Type B pancreatic cell (in vitro differentiated cells): ENCODE measurements at regions not wholly inside any gene's neighbourhood (a gene's known extent, or its start where the extent isn't known, plus 50 kb on each side); places are given as distances from the start of the nearest gene placed in this dataset.

ENCODE experiments used
- DNase-seq: peaks from one replicate; pipeline ENCODE4 v3.0.0; 2021; ENCODE audit warnings: mixed read lengths; ENCODE audit not compliant: unreplicated experiment; ENCODE audit errors: extremely low spot score
- H3K27ac Mint-ChIP-seq: 2 replicates; pipeline ENCODE4 v1.8.0; 2021; ENCODE audit warnings: mild to moderate bottlenecking, mixed read lengths
- H3K27me3 Mint-ChIP-seq: 2 replicates; pipeline ENCODE4 v1.8.0; 2021; ENCODE audit warnings: mixed read lengths
- H3K36me3 Mint-ChIP-seq: 2 replicates; pipeline ENCODE4 v1.8.0; 2021; ENCODE audit warnings: mixed read lengths
- H3K4me1 Mint-ChIP-seq: one replicate; pipeline ENCODE4 v1.8.0; 2021; ENCODE audit warnings: mixed read lengths; ENCODE audit not compliant: unreplicated experiment
- H3K4me3 Mint-ChIP-seq: 2 replicates; pipeline ENCODE4 v1.8.0; 2021; ENCODE audit warnings: mild to moderate bottlenecking, mixed read lengths
- H3K9me3 Mint-ChIP-seq: 2 replicates; pipeline ENCODE4 v1.8.0; 2021; ENCODE audit warnings: mixed read lengths
- CTCF ChIP-seq: fragments of 200-600 bp; sonication (generic); conservative IDR thresholded peaks from 2 replicates; pipeline ENCODE4 v1.5.0; 2021; ENCODE audit warnings: antibody characterized with exemption, mild to moderate bottlenecking

GRCh38 chr21:35677298-35677841, 383.0 kb downstream of the SETD4 start:
- H3K27ac Mint-ChIP-seq, result no peak overlapping the region
- H3K4me3 Mint-ChIP-seq, result no peak overlapping the region
- H3K4me1 Mint-ChIP-seq, result peaks cover 8% of the 10 kb centered on the region
- peaks cover 26% of the 10 kb centered on the region for H3K27me3 Mint-ChIP-seq
- no peak for TF ChIP-seq CTCF
- peaks cover 5% of the 10 kb centered on the region for H3K9me3 Mint-ChIP-seq
- DNase-seq, result no peak
- no peaks in the 10 kb centered on the region for H3K36me3 Mint-ChIP-seq

GRCh38 chr21:35674895-35675470, 385.3 kb downstream of the SETD4 start:
- no peak overlapping the region for H3K27ac Mint-ChIP-seq
- peaks cover 26% of the 10 kb centered on the region for H3K27me3 Mint-ChIP-seq
- H3K9me3 Mint-ChIP-seq, result peaks cover 5% of the 10 kb centered on the region
- no peak for DNase-seq
- H3K36me3 Mint-ChIP-seq, result no peaks in the 10 kb centered on the region
- H3K4me1 Mint-ChIP-seq, result peaks cover 8% of the 10 kb centered on the region
- no peak for TF ChIP-seq CTCF
- H3K4me3 Mint-ChIP-seq, result no peak overlapping the region

- H3K27me3 Mint-ChIP-seq, result peaks cover 23% of the 10 kb centered on the region
- TF ChIP-seq CTCF, result no peak
- no peaks in the 10 kb centered on the region for H3K36me3 Mint-ChIP-seq
- no peak overlapping the region for H3K27ac Mint-ChIP-seq
- no peak for DNase-seq
- H3K4me1 Mint-ChIP-seq, result peaks cover 8% of the 10 kb centered on the region
- H3K9me3 Mint-ChIP-seq, result peaks cover 5% of the 10 kb centered on the region
- no peak overlapping the region for H3K4me3 Mint-ChIP-seq
These were observed 386.1 kb downstream of the SETD4 start for GRCh38 chr21:35674091-35674671.

- TF ChIP-seq CTCF, result no peak
- no peak overlapping the region for H3K4me3 Mint-ChIP-seq
- H3K4me1 Mint-ChIP-seq, result peaks cover 8% of the 10 kb centered on the region
- no peak overlapping the region for H3K27ac Mint-ChIP-seq
- H3K9me3 Mint-ChIP-seq, result no peaks in the 10 kb centered on the region
- no peak for DNase-seq
- no peaks in the 10 kb centered on the region for H3K36me3 Mint-ChIP-seq
- peaks cover 17% of the 10 kb centered on the region for H3K27me3 Mint-ChIP-seq
These were observed 388.0 kb downstream of the SETD4 start for GRCh38 chr21:35672313-35672712.

- TF ChIP-seq CTCF, result no peak
- no peak overlapping the region for H3K4me3 Mint-ChIP-seq
- no peak for DNase-seq
- H3K4me1 Mint-ChIP-seq, result no peaks in the 10 kb centered on the region
- peaks cover 21% of the 10 kb centered on the region for H3K27me3 Mint-ChIP-seq
- no peak overlapping the region for H3K27ac Mint-ChIP-seq
- H3K9me3 Mint-ChIP-seq, result no peaks in the 10 kb centered on the region
- no peaks in the 10 kb centered on the region for H3K36me3 Mint-ChIP-seq
These were observed 395.6 kb downstream of the SETD4 start for GRCh38 chr21:35664683-35665082.
